Neutrophil (primary cell): ENCODE measurements at regions not wholly inside any gene's neighbourhood (a gene's known extent, or its start where the extent isn't known, plus 50 kb on each side); places are given as distances from the start of the nearest gene placed in this dataset.

ENCODE experiments used
- H3K27ac ChIP-seq: fragments of 200-600 bp; sonication (generic); 2 replicates; pipeline ENCODE4 v1.5.1; 2016; ENCODE audit warnings: mild to moderate bottlenecking, moderate library complexity
- H3K27me3 ChIP-seq: fragments of 200-600 bp; sonication (generic); 2 replicates; pipeline ENCODE4 v1.6.0; 2016; ENCODE audit warnings: mild to moderate bottlenecking
- H3K36me3 ChIP-seq: fragments of 200-600 bp; sonication (generic); 2 replicates; pipeline ENCODE4 v1.5.1; 2017
- H3K4me1 ChIP-seq, 2 experiments: fragments of 200-600 bp in 1 of 2; sonication (generic) in 1 of 2; 1 replicate in 1 of 2; 2 replicates in 1 of 2; pipeline versions ENCODE4 v1.5.1 to v1.6.1; 2013 to 2016; ENCODE audit warnings: low read depth in 1 of 2, low read length in 1 of 2, mild to moderate bottlenecking in 1 of 2, moderate library complexity in 1 of 2; ENCODE audit not compliant: control insufficient read depth in 1 of 2, insufficient read depth in 1 of 2
- H3K4me3 ChIP-seq, 2 experiments: fragments of 200-600 bp in 1 of 2; sonication (generic) in 1 of 2; 1 replicate in 1 of 2; 2 replicates in 1 of 2; pipeline ENCODE4 v1.5.1; 2013 to 2016; ENCODE audit warnings: low read depth in 1 of 2, low read length in 1 of 2, mild to moderate bottlenecking in 1 of 2, moderate library complexity in 1 of 2
- H3K9me3 ChIP-seq: fragments of 200-600 bp; sonication (generic); 2 replicates; pipeline ENCODE4 v1.5.1; 2016
- TF ChIP-seq, protein P1 (sequence below): fragments of 200-600 bp; sonication (generic); IDR thresholded peaks from 2 replicates; pipeline ENCODE4 v1.5.1; 2016; ENCODE audit warnings: antibody characterized with exemption

DNA sequence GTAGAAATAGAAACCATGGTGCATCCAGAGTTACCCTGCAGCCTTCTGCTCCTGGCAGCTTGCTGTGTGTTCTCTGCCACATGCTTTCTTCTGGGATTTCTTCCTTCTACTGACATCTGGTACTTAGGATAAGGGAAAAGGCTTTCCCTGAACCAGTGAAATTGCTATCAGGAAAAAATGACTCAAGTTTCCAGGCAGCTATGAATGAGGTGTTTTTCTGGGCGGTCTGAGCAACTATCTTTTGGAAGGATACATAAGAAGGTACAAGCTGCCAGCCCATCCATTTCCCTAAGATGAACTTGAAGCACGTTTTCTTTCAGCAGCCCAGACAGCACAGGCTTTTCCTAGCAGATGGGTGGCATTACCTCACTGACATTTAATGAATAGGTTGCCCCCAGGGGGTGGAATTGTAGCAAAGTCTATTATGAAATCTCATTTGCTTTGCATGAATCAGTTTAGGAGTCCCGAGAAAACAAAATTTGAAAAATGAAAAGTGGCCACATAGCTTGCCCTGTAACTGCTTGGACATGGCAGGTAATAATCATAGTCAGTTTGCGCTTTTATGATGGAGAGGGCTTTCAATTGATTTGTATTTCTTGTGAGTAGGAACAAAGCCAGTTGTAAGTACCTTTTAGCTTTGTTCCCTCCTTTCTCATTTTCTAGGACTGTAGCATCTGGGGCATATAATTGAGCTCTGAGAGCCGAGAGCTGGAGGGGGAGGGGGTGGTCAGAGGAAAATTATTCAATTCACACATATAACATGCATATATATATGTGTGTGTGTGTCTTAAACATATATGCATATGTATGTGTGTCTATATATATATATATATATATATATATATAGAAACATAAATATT lies 108.5 kb downstream of the C9orf152 start:
- Histone ChIP-seq H3K27me3 (no peaks in the 10 kb centered on the region), H3K4me1 (no peaks in the 10 kb centered on the region), H3K27ac (no peak overlapping the region), H3K36me3 (no peaks in the 10 kb centered on the region), H3K9me3 (no peaks in the 10 kb centered on the region), H3K4me3 (no peak overlapping the region)
- TF ChIP-seq, protein P1, sequence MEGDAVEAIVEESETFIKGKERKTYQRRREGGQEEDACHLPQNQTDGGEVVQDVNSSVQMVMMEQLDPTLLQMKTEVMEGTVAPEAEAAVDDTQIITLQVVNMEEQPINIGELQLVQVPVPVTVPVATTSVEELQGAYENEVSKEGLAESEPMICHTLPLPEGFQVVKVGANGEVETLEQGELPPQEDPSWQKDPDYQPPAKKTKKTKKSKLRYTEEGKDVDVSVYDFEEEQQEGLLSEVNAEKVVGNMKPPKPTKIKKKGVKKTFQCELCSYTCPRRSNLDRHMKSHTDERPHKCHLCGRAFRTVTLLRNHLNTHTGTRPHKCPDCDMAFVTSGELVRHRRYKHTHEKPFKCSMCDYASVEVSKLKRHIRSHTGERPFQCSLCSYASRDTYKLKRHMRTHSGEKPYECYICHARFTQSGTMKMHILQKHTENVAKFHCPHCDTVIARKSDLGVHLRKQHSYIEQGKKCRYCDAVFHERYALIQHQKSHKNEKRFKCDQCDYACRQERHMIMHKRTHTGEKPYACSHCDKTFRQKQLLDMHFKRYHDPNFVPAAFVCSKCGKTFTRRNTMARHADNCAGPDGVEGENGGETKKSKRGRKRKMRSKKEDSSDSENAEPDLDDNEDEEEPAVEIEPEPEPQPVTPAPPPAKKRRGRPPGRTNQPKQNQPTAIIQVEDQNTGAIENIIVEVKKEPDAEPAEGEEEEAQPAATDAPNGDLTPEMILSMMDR = no peak

DNA sequence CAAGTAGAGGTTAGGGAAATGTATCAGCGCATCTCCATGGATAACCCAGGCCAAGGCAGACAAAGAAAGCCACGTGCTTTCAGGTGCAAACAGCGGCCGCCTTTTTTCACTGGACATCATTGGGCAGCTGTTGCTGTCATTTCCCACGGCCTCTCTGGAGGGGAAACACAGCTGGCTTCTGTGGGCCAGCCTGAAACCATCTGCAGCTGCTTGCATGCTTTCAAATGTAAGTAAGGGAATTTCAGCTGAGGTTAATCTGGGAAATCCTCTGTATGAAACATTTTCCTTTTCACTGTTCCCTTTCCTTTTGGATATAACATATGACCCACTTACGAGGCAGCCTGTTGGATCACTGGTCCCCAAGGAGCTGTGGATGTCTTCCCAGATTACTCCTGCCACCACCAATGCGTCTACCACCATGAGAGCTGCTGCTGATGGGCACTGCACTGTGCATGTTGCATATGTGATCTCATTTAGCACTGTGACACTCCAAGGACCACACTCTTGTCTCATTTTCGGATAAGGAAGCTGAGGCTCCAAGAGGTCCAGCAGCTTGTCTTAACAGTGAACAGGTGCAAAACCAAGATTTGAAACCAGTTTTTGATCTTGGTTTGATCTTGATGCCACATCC lies 106.3 kb downstream of the C9orf152 start:
- Histone ChIP-seq H3K9me3 (no peaks in the 10 kb centered on the region), H3K27ac (no peak overlapping the region), H3K27me3 (no peaks in the 10 kb centered on the region), H3K36me3 (no peaks in the 10 kb centered on the region), H3K4me3 (no peak overlapping the region), H3K4me1 (no peaks in the 10 kb centered on the region)
- TF ChIP-seq, protein P1 = no peak

DNA sequence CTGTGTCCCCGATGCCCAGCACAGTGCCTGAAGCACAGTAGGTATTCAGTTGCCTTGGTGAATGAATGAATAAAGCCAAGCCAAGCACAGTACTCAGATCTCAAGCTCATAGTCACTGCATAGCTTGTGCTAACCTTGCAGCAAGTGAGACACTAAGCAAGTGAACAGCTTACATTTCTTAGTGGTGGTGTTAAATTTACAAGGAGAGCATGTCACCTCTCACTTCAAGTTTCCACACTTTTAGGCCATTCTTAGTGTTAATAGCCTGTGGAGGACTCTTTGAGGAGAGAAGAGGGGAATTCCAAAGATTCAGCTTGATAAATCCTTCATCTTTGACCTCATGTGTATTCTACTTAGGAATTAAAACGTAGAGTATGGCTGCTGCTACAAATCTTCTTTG lies 104.7 kb downstream of the C9orf152 start:
- no peaks in the 10 kb centered on the region for H3K36me3 ChIP-seq
- no peaks in the 10 kb centered on the region for H3K9me3 ChIP-seq
- no peak overlapping the region for H3K4me3 ChIP-seq
- no peak overlapping the region for H3K27ac ChIP-seq
- TF ChIP-seq, protein P1 = no peak
- H3K4me1 ChIP-seq = no peaks in the 10 kb centered on the region
- H3K27me3 ChIP-seq = no peaks in the 10 kb centered on the region

DNA sequence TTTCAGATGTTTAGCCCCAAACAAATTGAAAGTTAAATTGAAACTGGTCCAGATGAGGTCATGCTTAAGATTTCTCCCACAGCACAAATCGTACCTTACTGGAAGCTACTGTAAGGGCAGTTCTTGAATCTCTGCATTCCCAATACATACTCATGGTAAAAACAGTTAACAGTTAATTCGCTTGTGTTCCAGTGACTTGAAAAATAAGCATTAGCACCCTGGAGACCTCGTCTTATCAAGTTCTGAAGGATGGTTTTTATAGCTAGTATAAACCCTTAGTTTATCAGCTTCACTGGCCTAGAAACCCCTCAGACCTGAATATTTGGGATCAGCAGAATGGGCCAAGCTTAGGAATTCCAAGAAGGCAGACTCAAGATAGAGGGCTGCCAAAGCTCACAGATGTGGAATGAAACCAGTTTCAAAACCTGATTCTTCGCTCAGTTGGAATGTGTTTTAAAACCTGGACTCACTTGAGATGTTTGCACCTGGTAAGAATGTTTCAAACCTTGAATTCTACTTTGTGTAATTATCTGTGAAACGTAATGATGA lies 103.6 kb downstream of the C9orf152 start:
- H3K36me3 ChIP-seq = no peaks in the 10 kb centered on the region
- no peaks in the 10 kb centered on the region for H3K9me3 ChIP-seq
- H3K27ac ChIP-seq = no peak overlapping the region
- H3K4me1 ChIP-seq = no peaks in the 10 kb centered on the region
- TF ChIP-seq, protein P1 = no peak
- H3K4me3 ChIP-seq = no peak overlapping the region
- H3K27me3 ChIP-seq = no peaks in the 10 kb centered on the region

DNA sequence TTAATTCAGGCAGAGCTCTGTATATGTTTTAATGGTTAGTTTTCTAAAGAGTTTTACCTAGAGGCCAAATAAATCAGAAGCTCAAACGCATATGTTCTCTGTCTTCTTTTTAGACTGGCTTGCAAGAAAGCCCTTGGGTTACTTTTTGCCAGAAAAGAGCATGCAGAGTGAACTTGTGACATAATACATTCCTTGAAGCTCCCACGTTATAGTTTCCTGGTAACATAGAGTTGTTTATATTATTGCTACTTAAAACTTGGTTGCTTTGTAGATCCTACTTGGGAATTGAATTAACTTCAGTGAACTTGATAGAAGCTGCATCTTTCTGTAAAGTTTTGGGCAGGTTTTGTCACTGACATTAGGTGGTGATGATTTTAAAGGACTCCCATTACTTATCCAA lies 102.9 kb downstream of the C9orf152 start:
- TF ChIP-seq, protein P1 = no peak
- H3K9me3 ChIP-seq = no peaks in the 10 kb centered on the region
- H3K27me3 ChIP-seq = no peaks in the 10 kb centered on the region
- no peaks in the 10 kb centered on the region for H3K36me3 ChIP-seq
- no peak overlapping the region for H3K27ac ChIP-seq
- H3K4me3 ChIP-seq = no peak overlapping the region
- no peaks in the 10 kb centered on the region for H3K4me1 ChIP-seq
